Temporal lobe (tissue), 1 donor: ENCODE measurements at regions not wholly inside any gene's neighbourhood (a gene's known extent, or its start where the extent isn't known, plus 50 kb on each side); places are given as distances from the start of the nearest gene placed in this dataset.

ENCODE experiments used
- small RNA-seq: library from RNA; depleted of rRNA; stranded (forward); fragments of <200 nt; gene quantifications from one replicate; pipeline ENCODE3, GENCODE V24; 2014; ENCODE audit warnings: low replicate concordance

Small RNA genes in the stretch of these regions (small RNA-seq; reads per million reads assigned to genes)
- gene MIR3143 (0.21 reads per million), gene RNU2-62P (0.69 reads per million, percentile 63 among the genes with 10 or more reads in this experiment)
